Endothelial cell of umbilical vein (primary cell): ENCODE measurements at regions not wholly inside any gene's neighbourhood (a gene's known extent, or its start where the extent isn't known, plus 50 kb on each side); places are given as distances from the start of the nearest gene placed in this dataset.

Experiments
- POLR2A ChIP-seq: IDR thresholded peaks from 2 replicates; pipeline ENCODE4 v1.6.1; 2012; ENCODE audit warnings: low read depth, mild to moderate bottlenecking, control low read depth, low read length
- TF ChIP-seq, protein P1 (sequence below), 2 donors: IDR thresholded peaks; 1 replicate in 1 of 2; 2 replicates in 1 of 2; pipeline ENCODE4 v1.5.1; 2011; ENCODE audit warnings: low read length in 2 of 2, mild to moderate bottlenecking in 2 of 2, moderate library complexity in 2 of 2, control low read depth in 1 of 2, inconsistent platforms in 1 of 2, low read depth in 1 of 2; ENCODE audit not compliant: insufficient read depth in 1 of 2; ENCODE audit errors: extremely low read depth in 1 of 2

DNA sequence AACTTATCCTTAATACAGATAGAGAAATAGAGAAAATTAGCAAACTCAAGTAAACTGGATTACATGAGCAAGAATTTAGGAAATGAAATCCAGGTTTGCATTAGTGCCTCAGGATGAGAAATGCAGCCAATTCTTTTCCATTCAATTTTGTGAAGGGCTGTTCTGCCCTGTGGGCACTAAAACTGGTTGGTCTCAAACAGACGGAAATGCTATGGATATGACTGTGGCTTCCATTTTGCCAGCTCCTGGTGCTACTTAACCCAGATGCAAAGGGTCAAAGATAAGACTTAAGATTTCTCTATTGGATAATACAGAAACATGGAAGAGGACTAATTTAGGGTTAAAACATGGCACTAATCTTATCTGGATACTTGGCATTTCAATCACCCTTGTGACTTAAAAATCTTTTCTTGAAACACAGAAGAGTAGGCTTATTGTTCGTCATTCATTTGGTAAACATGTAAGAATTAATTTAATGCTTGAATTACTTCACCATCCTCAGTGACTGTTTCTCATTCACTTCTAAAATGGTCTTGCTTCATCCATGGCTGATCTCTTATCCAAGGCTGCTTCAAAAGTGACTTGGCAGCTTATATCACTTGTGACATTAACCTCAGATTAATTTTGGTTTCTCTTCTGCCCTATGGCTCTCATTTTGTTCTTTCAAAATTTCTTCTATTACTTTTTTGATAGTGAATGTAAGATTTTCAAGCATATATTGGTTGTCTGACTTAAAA lies 1008.7 kb downstream of the GLUD2 start:
- no peak for TF ChIP-seq POLR2A
- TF ChIP-seq, protein P1, sequence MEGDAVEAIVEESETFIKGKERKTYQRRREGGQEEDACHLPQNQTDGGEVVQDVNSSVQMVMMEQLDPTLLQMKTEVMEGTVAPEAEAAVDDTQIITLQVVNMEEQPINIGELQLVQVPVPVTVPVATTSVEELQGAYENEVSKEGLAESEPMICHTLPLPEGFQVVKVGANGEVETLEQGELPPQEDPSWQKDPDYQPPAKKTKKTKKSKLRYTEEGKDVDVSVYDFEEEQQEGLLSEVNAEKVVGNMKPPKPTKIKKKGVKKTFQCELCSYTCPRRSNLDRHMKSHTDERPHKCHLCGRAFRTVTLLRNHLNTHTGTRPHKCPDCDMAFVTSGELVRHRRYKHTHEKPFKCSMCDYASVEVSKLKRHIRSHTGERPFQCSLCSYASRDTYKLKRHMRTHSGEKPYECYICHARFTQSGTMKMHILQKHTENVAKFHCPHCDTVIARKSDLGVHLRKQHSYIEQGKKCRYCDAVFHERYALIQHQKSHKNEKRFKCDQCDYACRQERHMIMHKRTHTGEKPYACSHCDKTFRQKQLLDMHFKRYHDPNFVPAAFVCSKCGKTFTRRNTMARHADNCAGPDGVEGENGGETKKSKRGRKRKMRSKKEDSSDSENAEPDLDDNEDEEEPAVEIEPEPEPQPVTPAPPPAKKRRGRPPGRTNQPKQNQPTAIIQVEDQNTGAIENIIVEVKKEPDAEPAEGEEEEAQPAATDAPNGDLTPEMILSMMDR (IDR thresholded peaks at IDR 0.05; ENCODE audit: extremely low read depth in 1 of 2, insufficient read depth in 1 of 2, low read depth in 1 of 2, low read length in 2 of 2), result no peak
